Keratinocyte (primary cell): ENCODE measurements at regions not wholly inside any gene's neighbourhood (a gene's known extent, or its start where the extent isn't known, plus 50 kb on each side); places are given as distances from the start of the nearest gene placed in this dataset.

Experiments used
- DNase-seq: peaks from one replicate; pipeline ENCODE4 v3.0.0-alpha.2; 2011; ENCODE audit warnings: low read depth, missing footprints, low spot score
- FAIRE-seq: peaks from 2 replicates; lab custom pipeline; 2011; peaks lifted over from hg19 to GRCh38; lab: Jason Lieb, UNC
- H2AFZ ChIP-seq: 2 replicates; pipeline ENCODE4 v1.6.0; 2012; ENCODE audit warnings: low read length, control low read depth, inconsistent platforms; ENCODE audit not compliant: control insufficient read depth
- H3K27ac ChIP-seq: 2 replicates; pipeline ENCODE4 v1.5.1; 2011; ENCODE audit warnings: low read length; ENCODE audit not compliant: control insufficient read depth, insufficient read depth
- H3K27me3 ChIP-seq: 3 replicates; pipeline ENCODE4 v1.6.0; 2011; ENCODE audit warnings: low read length; ENCODE audit not compliant: control insufficient read depth, insufficient read depth; ENCODE audit errors: extremely low read depth
- H3K36me3 ChIP-seq, 2 experiments: 2 replicates in 1 of 2; 3 replicates in 1 of 2; pipeline ENCODE4 v1.5.1; 2011; ENCODE audit warnings: low read length in 2 of 2, mild to moderate bottlenecking in 1 of 2; ENCODE audit not compliant: control insufficient read depth in 2 of 2, insufficient read depth in 2 of 2; ENCODE audit errors: extremely low read depth in 1 of 2
- H3K4me1 ChIP-seq: 3 replicates; pipeline ENCODE4 v1.5.1; 2011; ENCODE audit warnings: low read length; ENCODE audit not compliant: control insufficient read depth, insufficient read depth; ENCODE audit errors: extremely low read depth
- H3K4me2 ChIP-seq: 3 replicates; pipeline ENCODE4 v1.6.0; 2011; ENCODE audit warnings: low read depth, low read length; ENCODE audit not compliant: control insufficient read depth, insufficient read depth; ENCODE audit errors: extremely low read depth
- H3K4me3 ChIP-seq, 3 experiments: fragments of 200-600 bp in 1 of 3; sonication (generic) in 1 of 3; 2 replicates in 2 of 3; 3 replicates in 1 of 3; pipeline ENCODE4 v1.5.1; 2011 to 2016; ENCODE audit warnings: low read length in 3 of 3, mild to moderate bottlenecking in 3 of 3, control low read depth in 2 of 3, inconsistent platforms in 1 of 3, low read depth in 1 of 3, mixed read lengths in 1 of 3, mixed run types in 1 of 3, moderate library complexity in 1 of 3; ENCODE audit not compliant: control insufficient read depth in 2 of 3, insufficient read depth in 2 of 3; ENCODE audit errors: extremely low read depth in 1 of 3
- H3K79me2 ChIP-seq: 2 replicates; pipeline ENCODE4 v1.6.0; 2012; ENCODE audit warnings: low read length; ENCODE audit not compliant: control insufficient read depth, insufficient read depth
- H3K9ac ChIP-seq: 3 replicates; pipeline ENCODE4 v1.6.0; 2011; ENCODE audit warnings: low read length; ENCODE audit not compliant: control insufficient read depth, insufficient read depth; ENCODE audit errors: extremely low read depth
- H3K9me1 ChIP-seq: 3 replicates; pipeline ENCODE4 v1.6.0; 2011; ENCODE audit warnings: low read length; ENCODE audit not compliant: control insufficient read depth, insufficient read depth; ENCODE audit errors: extremely low read depth
- H3K9me3 ChIP-seq: 2 replicates; pipeline ENCODE4 v1.5.1; 2012; ENCODE audit warnings: low read depth, low read length; ENCODE audit not compliant: control insufficient read depth
- H4K20me1 ChIP-seq: 3 replicates; pipeline ENCODE4 v1.6.0; 2011; ENCODE audit warnings: low read length; ENCODE audit not compliant: control insufficient read depth, insufficient read depth; ENCODE audit errors: extremely low read depth
- CTCF ChIP-seq, 3 experiments: IDR thresholded peaks in 1 of 3; conservative IDR thresholded peaks in 1 of 3; optimal IDR thresholded peaks in 1 of 3; 2 replicates in 2 of 3; 3 replicates in 1 of 3; pipeline versions ENCODE3 to v1.5.1; 2011; ENCODE audit warnings: low read length in 3 of 3, mild to moderate bottlenecking in 3 of 3, moderate library complexity in 2 of 3, control low read depth in 1 of 3, inconsistent platforms in 1 of 3; ENCODE audit not compliant: insufficient read depth in 2 of 3; ENCODE audit errors: extremely low read depth in 1 of 3
- EZH2 ChIP-seq: IDR thresholded peaks from one replicate; pipeline ENCODE4 v1.6.1; 2012; ENCODE audit warnings: inconsistent platforms, mild to moderate bottlenecking, low read length, moderate library complexity
- dilution Hi-C: fragments of 300-500 bp; cut with MboI; formaldehyde crosslinking; loops from one replicate; pipeline ENCODE4 v1.7.0; 2020; ENCODE audit warnings: low sequenced_read_pairs; ENCODE audit not compliant: extremely low pct_ligation_motif_present

- Histone ChIP-seq H3K9me1 (no peaks in the 10 kb centered on the region), H3K4me2 (no peak overlapping the region), H3K27ac (no peak overlapping the region), H2AFZ (no peak overlapping the region), H3K9me3 (no peaks in the 10 kb centered on the region), H3K36me3 (no peaks in the 10 kb centered on the region), H4K20me1 (no peaks in the 10 kb centered on the region), H3K27me3 (no peaks in the 10 kb centered on the region), H3K4me1 (no peaks in the 10 kb centered on the region), H3K4me3 (no peak overlapping the region), H3K79me2 (no peaks in the 10 kb centered on the region), H3K9ac (no peak overlapping the region)
- TF ChIP-seq CTCF (optimal IDR thresholded peaks at IDR 0.05 in 1 of 3, IDR thresholded peaks at IDR 0.05 in 1 of 3, conservative IDR thresholded peaks at IDR 0.05 in 1 of 3; ENCODE audit: extremely low read depth in 1 of 3, insufficient read depth in 2 of 3, low read length in 3 of 3), result no peak
- no peak for TF ChIP-seq EZH2
- FAIRE-seq (no peak), DNase-seq (no peak)
- dilution Hi-C loops, result no loop called here
Observed at GRCh38 chr6:104648347-104648746, 211.4 kb downstream of the HACE1 start.

GRCh38 chr6:104644848-104645247, 214.9 kb downstream of the HACE1 start:
- no peaks in the 10 kb centered on the region for H3K9me1 ChIP-seq
- DNase-seq (no peak), FAIRE-seq (no peak)
- TF ChIP-seq CTCF (optimal IDR thresholded peaks at IDR 0.05 in 1 of 3, IDR thresholded peaks at IDR 0.05 in 1 of 3, conservative IDR thresholded peaks at IDR 0.05 in 1 of 3; ENCODE audit: extremely low read depth in 1 of 3, insufficient read depth in 2 of 3, low read length in 3 of 3) (no peak), EZH2 (no peak)
- H3K27me3 ChIP-seq, result no peaks in the 10 kb centered on the region
- no peak overlapping the region for H3K9ac ChIP-seq
- peaks cover 4% of the 10 kb centered on the region for H3K4me1 ChIP-seq
- H3K4me3 ChIP-seq, result no peak overlapping the region
- dilution Hi-C loops, result no loop called here
- no peak overlapping the region for H3K27ac ChIP-seq
- H2AFZ ChIP-seq, result no peak overlapping the region
- no peaks in the 10 kb centered on the region for H3K79me2 ChIP-seq
- no peaks in the 10 kb centered on the region for H3K36me3 ChIP-seq
- no peak overlapping the region for H3K4me2 ChIP-seq
- H4K20me1 ChIP-seq, result no peaks in the 10 kb centered on the region
- H3K9me3 ChIP-seq, result no peaks in the 10 kb centered on the region
